Prostate gland (tissue), 2 donors: ENCODE measurements at regions not wholly inside any gene's neighbourhood (a gene's known extent, or its start where the extent isn't known, plus 50 kb on each side); places are given as distances from the start of the nearest gene placed in this dataset.

Experiments
- DNase-seq: peaks from one replicate; pipeline ENCODE4 v3.0.0-alpha.2; 2019; ENCODE audit warnings: low spot score
- H3K27ac ChIP-seq, 2 donors: fragments of 200-600 bp; sonication (generic); 2 replicates each; pipeline ENCODE4 v1.5.1; 2017 to 2019
- H3K27me3 ChIP-seq: fragments of 200-600 bp; sonication (generic); replicated peaks from 2 replicates; pipeline ENCODE4 v1.5.1; 2019; ENCODE audit not compliant: insufficient read depth
- H3K36me3 ChIP-seq, 2 donors: fragments of 200-600 bp; sonication (generic); 1 replicate in 1 of 2; 2 replicates in 1 of 2; pipeline versions ENCODE4 v1.5.1 to v1.8.1; 2017 to 2019
- H3K4me1 ChIP-seq: fragments of 200-600 bp; sonication (generic); replicated peaks from 2 replicates; pipeline ENCODE4 v1.5.1; 2019
- H3K4me3 ChIP-seq, 2 donors: fragments of 200-600 bp; sonication (generic); 2 replicates each; pipeline ENCODE4 v1.5.1; 2017 to 2019
- H3K9me3 ChIP-seq: fragments of 200-600 bp; sonication (generic); 2 replicates; pipeline ENCODE4 v1.5.1; 2017
- POLR2A ChIP-seq: fragments of 450-650 bp; IDR thresholded peaks from one replicate; pipeline ENCODE4 v1.6.1; 2016; ENCODE audit warnings: antibody characterized with exemption, mild to moderate bottlenecking
- POLR2AphosphoS5 ChIP-seq: sonication (generic); formaldehyde crosslinking; IDR thresholded peaks from one replicate; pipeline ENCODE4 v1.6.1; 2017; ENCODE audit warnings: antibody characterized with exemption
- WGBS: methylation state at CpG from one replicate; pipeline ENCODE4 v1.1.5; 2018; 5-methylcytosine and 5-hydroxymethylcytosine counted together
- intact Hi-C: fragments of 100-400 bp; cut with DNase I; formaldehyde crosslinking; loops from one replicate; pipeline ENCODE4 v1.14.2; 2022
- TF ChIP-seq, protein P1 (sequence below), 4 experiments: fragments of 200-600 bp in 2 of 4; fragments of 450-650 bp in 2 of 4; sonication (generic) in 2 of 4; IDR thresholded peaks; 1 replicate in 3 of 4; 2 replicates in 1 of 4; pipeline ENCODE4 v1.5.1; 2016 to 2019; ENCODE audit warnings: antibody characterized with exemption in 4 of 4, mild to moderate bottlenecking in 2 of 4, moderate library complexity in 2 of 4

DNA sequence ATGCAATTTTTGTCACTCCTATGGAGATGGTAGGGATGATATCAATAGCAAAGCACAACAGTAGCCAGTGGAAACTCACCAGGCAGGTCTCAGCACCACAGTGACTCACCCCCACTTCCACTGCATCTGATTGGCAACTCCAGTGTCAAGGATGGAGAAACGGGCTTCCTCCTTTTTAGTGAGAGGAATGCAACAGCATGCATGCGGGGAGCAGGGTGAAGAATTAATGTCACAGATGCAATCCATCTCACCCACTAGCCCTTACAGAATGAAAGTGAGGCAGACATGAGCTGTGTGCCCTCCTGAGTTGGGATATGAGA lies 467.0 kb upstream of the C16orf82 start:
- H3K36me3 ChIP-seq, result no peaks in the 10 kb centered on the region
- no peak overlapping the region for H3K27ac ChIP-seq
- H3K4me3 ChIP-seq, result no peak overlapping the region
- TF ChIP-seq, protein P1, sequence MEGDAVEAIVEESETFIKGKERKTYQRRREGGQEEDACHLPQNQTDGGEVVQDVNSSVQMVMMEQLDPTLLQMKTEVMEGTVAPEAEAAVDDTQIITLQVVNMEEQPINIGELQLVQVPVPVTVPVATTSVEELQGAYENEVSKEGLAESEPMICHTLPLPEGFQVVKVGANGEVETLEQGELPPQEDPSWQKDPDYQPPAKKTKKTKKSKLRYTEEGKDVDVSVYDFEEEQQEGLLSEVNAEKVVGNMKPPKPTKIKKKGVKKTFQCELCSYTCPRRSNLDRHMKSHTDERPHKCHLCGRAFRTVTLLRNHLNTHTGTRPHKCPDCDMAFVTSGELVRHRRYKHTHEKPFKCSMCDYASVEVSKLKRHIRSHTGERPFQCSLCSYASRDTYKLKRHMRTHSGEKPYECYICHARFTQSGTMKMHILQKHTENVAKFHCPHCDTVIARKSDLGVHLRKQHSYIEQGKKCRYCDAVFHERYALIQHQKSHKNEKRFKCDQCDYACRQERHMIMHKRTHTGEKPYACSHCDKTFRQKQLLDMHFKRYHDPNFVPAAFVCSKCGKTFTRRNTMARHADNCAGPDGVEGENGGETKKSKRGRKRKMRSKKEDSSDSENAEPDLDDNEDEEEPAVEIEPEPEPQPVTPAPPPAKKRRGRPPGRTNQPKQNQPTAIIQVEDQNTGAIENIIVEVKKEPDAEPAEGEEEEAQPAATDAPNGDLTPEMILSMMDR (IDR thresholded peaks at IDR 0.05), result no peak
- TF ChIP-seq POLR2AphosphoS5 (no peak), POLR2A (no peak)
- DNase-seq, result no peak
- WGBS, result 51% methylated on average over 2 of the region's 2 CpGs
- no peaks in the 10 kb centered on the region for H3K4me1 ChIP-seq
- intact Hi-C loops, result no loop called here
- no peaks in the 10 kb centered on the region for H3K27me3 ChIP-seq
- H3K9me3 ChIP-seq, result no peaks in the 10 kb centered on the region

DNA sequence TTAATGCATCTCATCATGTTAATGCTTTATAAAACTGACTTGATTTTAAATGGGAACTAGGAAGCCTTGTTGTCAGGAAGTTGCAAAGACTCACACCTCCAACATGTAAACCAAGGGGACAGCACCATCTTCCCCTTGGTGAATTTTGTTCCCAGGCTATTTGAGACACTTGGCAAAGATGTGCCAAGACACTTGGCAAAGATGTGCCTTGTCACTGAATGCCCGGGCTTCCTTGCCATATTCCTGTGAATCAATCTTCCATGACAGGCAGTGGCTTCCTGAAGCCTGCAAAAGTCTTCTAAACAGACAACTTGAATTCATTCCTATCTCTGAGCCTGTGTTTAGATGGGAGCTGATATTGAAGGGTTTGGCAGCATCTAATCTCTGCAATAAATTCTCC lies 465.4 kb upstream of the C16orf82 start:
- Histone ChIP-seq H3K36me3 (no peaks in the 10 kb centered on the region), H3K9me3 (no peaks in the 10 kb centered on the region), H3K4me1 (no peaks in the 10 kb centered on the region), H3K4me3 (no peak overlapping the region), H3K27me3 (no peaks in the 10 kb centered on the region), H3K27ac (no peak overlapping the region)
- WGBS, result 22% methylated on average over 1 of the region's 1 CpG
- TF ChIP-seq POLR2A (no peak), POLR2AphosphoS5 (no peak)
- TF ChIP-seq, protein P1 (IDR thresholded peaks at IDR 0.05), result no peak
- intact Hi-C loops, result no loop called here
- DNase-seq, result no peak

DNA sequence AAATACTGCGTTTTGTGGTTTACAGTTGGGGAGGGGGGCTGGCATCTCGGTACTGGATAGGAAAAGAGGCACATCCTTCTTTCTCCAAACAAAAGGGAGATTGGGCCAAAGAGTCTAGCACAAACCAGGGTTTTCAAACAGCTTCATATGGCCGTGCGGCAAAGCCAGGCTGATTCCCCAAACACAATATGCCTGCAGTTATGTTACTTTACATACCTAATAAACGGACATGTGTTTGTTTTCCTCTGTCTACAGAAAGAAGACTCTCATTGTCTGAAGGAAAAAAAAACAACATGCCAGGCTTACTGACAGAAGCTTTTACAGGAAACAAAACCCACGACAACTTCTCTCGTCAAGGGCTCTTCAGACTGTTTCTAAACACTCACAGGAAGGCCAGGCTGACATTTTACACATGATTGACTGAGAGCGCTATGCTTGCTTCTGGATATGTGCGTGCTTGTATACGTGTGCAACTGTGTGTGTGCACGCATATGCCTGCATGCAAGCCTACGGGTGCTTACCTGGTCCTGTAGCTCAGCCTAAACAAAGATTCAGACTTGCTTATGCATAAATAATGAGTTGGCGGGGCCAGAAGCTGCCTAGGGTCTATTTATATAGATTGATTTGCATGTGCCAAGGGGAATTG lies 461.0 kb upstream of the C16orf82 start:
- Histone ChIP-seq H3K4me3 (no peak overlapping the region), H3K36me3 (no peaks in the 10 kb centered on the region), H3K27ac (no peak overlapping the region), H3K27me3 (no peaks in the 10 kb centered on the region), H3K9me3 (no peaks in the 10 kb centered on the region), H3K4me1 (no peaks in the 10 kb centered on the region)
- intact Hi-C loops, result no loop called here
- TF ChIP-seq POLR2AphosphoS5 (no peak), POLR2A (no peak)
- TF ChIP-seq, protein P1 (IDR thresholded peaks at IDR 0.05), result no peak
- WGBS, result 53% methylated on average over 13 of the region's 13 CpGs
- DNase-seq, result no peak

DNA sequence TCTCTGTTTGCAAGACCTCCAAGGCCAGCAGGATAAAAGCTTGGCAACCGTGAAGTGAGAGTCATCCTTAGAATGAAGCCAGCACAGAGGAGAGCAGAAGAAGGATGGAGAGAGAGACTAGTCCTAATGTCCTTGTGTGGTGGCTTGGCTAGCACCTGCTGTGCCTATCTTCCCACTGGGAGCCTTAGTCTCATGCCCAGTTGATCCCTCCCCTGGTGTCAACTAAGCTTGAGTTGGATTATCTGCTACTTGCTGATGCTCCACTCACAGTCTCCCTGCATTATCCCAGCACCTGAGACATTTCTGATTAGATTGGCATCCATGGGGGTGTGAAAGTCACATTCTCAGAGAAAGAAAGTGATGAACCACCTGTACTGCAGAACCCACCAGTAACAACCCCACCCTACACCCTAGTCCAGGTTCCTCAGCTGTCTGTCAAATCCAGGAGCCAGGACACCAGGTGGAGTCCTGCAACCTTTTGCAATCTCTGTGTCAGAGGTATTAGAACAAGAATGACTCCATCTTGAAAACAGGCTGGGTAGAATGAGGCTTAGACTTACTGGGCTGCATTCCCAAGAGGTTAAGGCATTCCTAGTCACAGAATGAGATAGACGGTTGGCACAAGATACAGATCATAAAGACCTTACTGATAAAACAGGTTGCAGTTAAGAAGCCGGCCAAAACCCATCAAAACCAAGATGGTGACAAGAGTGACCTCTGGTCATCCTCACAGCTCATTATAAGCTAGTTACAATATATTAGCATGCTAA lies 460.2 kb upstream of the C16orf82 start:
- intact Hi-C loops, result no loop called here
- Histone ChIP-seq H3K9me3 (no peaks in the 10 kb centered on the region), H3K27me3 (no peaks in the 10 kb centered on the region), H3K4me1 (no peaks in the 10 kb centered on the region), H3K27ac (no peak overlapping the region), H3K4me3 (no peak overlapping the region), H3K36me3 (no peaks in the 10 kb centered on the region)
- TF ChIP-seq POLR2A (no peak), POLR2AphosphoS5 (no peak)
- TF ChIP-seq, protein P1 (IDR thresholded peaks at IDR 0.05), result no peak
- DNase-seq, result no peak
- WGBS, result 73% methylated on average over 3 of the region's 3 CpGs

DNA sequence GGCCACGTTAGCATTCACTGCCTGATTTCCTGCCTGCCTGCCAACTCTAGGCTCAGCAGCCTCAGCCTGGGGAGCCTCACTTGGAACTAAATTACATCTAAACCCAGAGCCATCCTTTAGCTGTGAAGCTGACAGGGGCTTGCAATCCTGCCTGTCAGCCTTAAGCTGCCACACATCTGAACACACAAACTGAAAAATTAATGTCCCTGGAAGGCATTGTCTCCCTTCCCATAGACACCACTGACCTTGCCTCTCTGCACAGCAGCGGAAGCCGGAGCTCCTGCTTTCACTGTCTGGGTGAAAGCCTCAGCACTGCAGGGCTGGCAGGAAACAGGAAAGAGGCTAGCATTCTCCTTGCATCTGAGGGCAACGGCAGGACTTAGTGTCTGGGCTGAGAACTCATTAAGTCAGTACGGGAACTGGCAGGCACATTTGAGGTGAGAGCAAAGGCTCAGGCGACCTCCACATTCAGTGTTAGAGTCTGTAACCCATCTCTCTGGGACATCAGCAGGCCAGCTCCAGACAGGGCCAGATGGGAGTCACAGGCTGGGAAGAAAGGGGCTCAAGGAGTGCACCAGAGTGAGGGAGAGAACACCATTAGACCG lies 452.4 kb upstream of the C16orf82 start:
- no peaks in the 10 kb centered on the region for H3K9me3 ChIP-seq
- intact Hi-C loops, result no loop called here
- H3K27ac ChIP-seq, result no peak overlapping the region
- no peaks in the 10 kb centered on the region for H3K4me1 ChIP-seq
- TF ChIP-seq POLR2AphosphoS5 (no peak), POLR2A (no peak)
- TF ChIP-seq, protein P1 (IDR thresholded peaks at IDR 0.05), result no peak
- no peaks in the 10 kb centered on the region for H3K27me3 ChIP-seq
- no peak overlapping the region for H3K4me3 ChIP-seq
- H3K36me3 ChIP-seq, result no peaks in the 10 kb centered on the region
- DNase-seq, result no peak
- 37% methylated on average over 7 of the region's 7 CpGs for WGBS
